ENCODE measurements at regions not wholly inside any gene's neighbourhood (a gene's known extent, or its start where the extent isn't known, plus 50 kb on each side); places are given as distances from the start of the nearest gene placed in this dataset.

DNA sequence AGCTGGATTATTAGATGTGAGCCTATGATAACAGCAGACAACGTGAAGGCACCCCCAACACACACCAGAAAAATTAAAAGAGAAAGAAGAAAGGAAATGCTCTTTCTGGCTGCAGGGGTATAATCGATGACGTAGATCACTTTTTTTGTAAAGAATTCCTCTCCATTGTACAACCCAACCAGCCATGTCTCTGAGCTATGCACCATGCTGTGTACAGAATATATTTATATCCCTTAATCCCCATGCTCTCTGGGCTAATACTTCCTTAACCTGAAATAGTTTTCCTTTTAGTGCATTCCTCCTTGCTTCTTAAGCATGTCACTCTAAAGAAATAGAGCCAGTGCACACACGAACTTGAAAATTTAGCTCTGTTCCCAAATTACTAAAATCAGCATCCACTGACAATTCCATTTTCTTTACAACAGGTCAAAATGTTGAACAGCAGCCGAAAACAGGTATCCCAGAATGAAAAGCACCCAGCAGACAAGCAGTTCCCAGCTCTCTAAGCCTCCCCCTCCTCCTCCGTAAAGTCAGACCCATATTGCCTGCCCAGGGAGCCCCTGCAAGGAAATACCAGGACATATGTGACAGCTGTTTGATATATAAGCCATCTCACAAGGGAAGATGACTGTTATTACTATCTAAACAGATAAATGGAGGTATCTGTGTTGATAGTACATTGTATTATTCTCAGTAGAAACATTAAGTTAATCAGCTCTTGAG is 247.4 kb upstream of the RAB6C start:
- TF ChIP-seq, protein P1, sequence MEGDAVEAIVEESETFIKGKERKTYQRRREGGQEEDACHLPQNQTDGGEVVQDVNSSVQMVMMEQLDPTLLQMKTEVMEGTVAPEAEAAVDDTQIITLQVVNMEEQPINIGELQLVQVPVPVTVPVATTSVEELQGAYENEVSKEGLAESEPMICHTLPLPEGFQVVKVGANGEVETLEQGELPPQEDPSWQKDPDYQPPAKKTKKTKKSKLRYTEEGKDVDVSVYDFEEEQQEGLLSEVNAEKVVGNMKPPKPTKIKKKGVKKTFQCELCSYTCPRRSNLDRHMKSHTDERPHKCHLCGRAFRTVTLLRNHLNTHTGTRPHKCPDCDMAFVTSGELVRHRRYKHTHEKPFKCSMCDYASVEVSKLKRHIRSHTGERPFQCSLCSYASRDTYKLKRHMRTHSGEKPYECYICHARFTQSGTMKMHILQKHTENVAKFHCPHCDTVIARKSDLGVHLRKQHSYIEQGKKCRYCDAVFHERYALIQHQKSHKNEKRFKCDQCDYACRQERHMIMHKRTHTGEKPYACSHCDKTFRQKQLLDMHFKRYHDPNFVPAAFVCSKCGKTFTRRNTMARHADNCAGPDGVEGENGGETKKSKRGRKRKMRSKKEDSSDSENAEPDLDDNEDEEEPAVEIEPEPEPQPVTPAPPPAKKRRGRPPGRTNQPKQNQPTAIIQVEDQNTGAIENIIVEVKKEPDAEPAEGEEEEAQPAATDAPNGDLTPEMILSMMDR (IDR thresholded peaks at IDR 0.05 in 4 of 5, conservative IDR thresholded peaks at IDR 0.05 in 1 of 5): no peak
- TF ChIP-seq POLR2A (IDR thresholded peaks at IDR 0.05): no peak
